ENCODE measurements at regions not wholly inside any gene's neighbourhood (a gene's known extent, or its start where the extent isn't known, plus 50 kb on each side); places are given as distances from the start of the nearest gene placed in this dataset.

GRCh38 chr5:44983006-44983405 lies 174.3 kb downstream of the MRPS30 start:
- TF ChIP-seq CTCF (conservative IDR thresholded peaks at IDR 0.05) (no peak), EZH2 (IDR thresholded peaks at IDR 0.05; ENCODE audit: low read depth) (no peak)
